ENCODE measurements at regions not wholly inside any gene's neighbourhood (a gene's known extent, or its start where the extent isn't known, plus 50 kb on each side); places are given as distances from the start of the nearest gene placed in this dataset.

GRCh38 chr2:176443946-176444345 lies 174.7 kb downstream of the MTX2 start:
- no peak overlapping the region for H3K27ac ChIP-seq (ENCODE audit: extremely low read depth, low read depth, low read length)
- no peak overlapping the region for H3K4me3 ChIP-seq (ENCODE audit: low read depth, low read length)
- TF ChIP-seq ZNF423 (tag by site-specific recombination; IDR thresholded peaks at IDR 0.05) = no peak
- TF ChIP-seq ZNF571 (tag by site-specific recombination; IDR thresholded peaks at IDR 0.05) = no peak
- no peaks in the 10 kb centered on the region for H3K9me3 ChIP-seq (ENCODE audit: control insufficient read depth, insufficient read depth, low read depth, low read length)
- ChIA-PET POLR2A (no interaction called here), CTCF (interaction anchor here (0.6 to 4.5 kb wide), 4 partner anchors 11 to 304 kb away, joined by 3 to 40 read pairs (median 4); no protein-coding TSS in a partner anchor)
- no peaks in the 10 kb centered on the region for H3K36me3 ChIP-seq (ENCODE audit: control insufficient read depth in 2 of 2, insufficient read depth in 1 of 2, low read length in 2 of 2)
- H3K4me1 ChIP-seq (ENCODE audit: control insufficient read depth, insufficient read depth, low read length) = peaks cover 11% of the 10 kb centered on the region; the same call in 1 of the 2 replicates

- no peak for TF ChIP-seq ZNF701 (tag by site-specific recombination; IDR thresholded peaks at IDR 0.05)
- TF ChIP-seq ZNF664 (tag by site-specific recombination; IDR thresholded peaks at IDR 0.05) = no peak
- no peak for TF ChIP-seq ZNF175 (tag by site-specific recombination; IDR thresholded peaks at IDR 0.05)
- no peak for TF ChIP-seq ZNF600 (tag by site-specific recombination; IDR thresholded peaks at IDR 0.05)
- TF ChIP-seq KLF9 (tag by site-specific recombination; IDR thresholded peaks at IDR 0.05; ENCODE audit: low read depth) = no peak
- no peak for TF ChIP-seq ZNF521 (tag by site-specific recombination; IDR thresholded peaks at IDR 0.05)
- TF ChIP-seq KLF8 (tag by site-specific recombination; IDR thresholded peaks at IDR 0.05) = no peak
- TF ChIP-seq OVOL3 (tag by site-specific recombination; IDR thresholded peaks at IDR 0.05) = no peak
- TF ChIP-seq HOXA7 (CRISPR knock-in tag; IDR thresholded peaks at IDR 0.05; ENCODE audit: borderline replicate concordance) = no peak
- no peak for TF ChIP-seq ZNF561 (tag by site-specific recombination; IDR thresholded peaks at IDR 0.05; ENCODE audit: borderline replicate concordance)
- no peak for TF ChIP-seq ZNF580 (tag by site-specific recombination; IDR thresholded peaks at IDR 0.05)
- no peak for TF ChIP-seq KLF17 (tag by site-specific recombination; IDR thresholded peaks at IDR 0.05)
- TF ChIP-seq ZNF785 (tag by site-specific recombination; IDR thresholded peaks at IDR 0.05) = no peak
- TF ChIP-seq ZNF133 (tag by site-specific recombination; IDR thresholded peaks at IDR 0.05) = no peak
- TF ChIP-seq ZBTB11 (tag by site-specific recombination; conservative IDR thresholded peaks at IDR 0.05; ENCODE audit: low read depth) = no peak
- no peak for TF ChIP-seq ZNF621 (tag by site-specific recombination; IDR thresholded peaks at IDR 0.05)
- TF ChIP-seq ZFP37 (tag by site-specific recombination; IDR thresholded peaks at IDR 0.05) = no peak
- TF ChIP-seq ZNF157 (tag by site-specific recombination; IDR thresholded peaks at IDR 0.05) = no peak
- no peak for TF ChIP-seq ZNF843 (tag by site-specific recombination; IDR thresholded peaks at IDR 0.05)
- TF ChIP-seq ZNF202 (tag by site-specific recombination; IDR thresholded peaks at IDR 0.05; ENCODE audit: borderline replicate concordance) = no peak
- Histone ChIP-seq H3K4me3 (ENCODE audit: low read depth, low read length) (no peak overlapping the region), H3K9me3 (ENCODE audit: control insufficient read depth, insufficient read depth, low read depth, low read length) (no peaks in the 10 kb centered on the region), H3K36me3 (ENCODE audit: control insufficient read depth in 2 of 2, insufficient read depth in 1 of 2, low read length in 2 of 2) (no peaks in the 10 kb centered on the region), H3K27ac (ENCODE audit: extremely low read depth, low read depth, low read length) (no peak overlapping the region), H3K4me1 (ENCODE audit: control insufficient read depth, insufficient read depth, low read length) (peaks cover 11% of the 10 kb centered on the region; the same call in 1 of the 2 replicates)
- CTCF ChIA-PET = interaction anchor here (0.7 to 4.5 kb wide), 5 partner anchors 9 to 313 kb away, joined by 3 to 40 read pairs (median 8); no protein-coding TSS in a partner anchor
- POLR2A ChIA-PET = no interaction called here
Observed at GRCh38 chr2:176445956-176446355, 176.7 kb downstream of the MTX2 start.
